RWPE2 (cell line): ENCODE measurements at regions not wholly inside any gene's neighbourhood (a gene's known extent, or its start where the extent isn't known, plus 50 kb on each side); places are given as distances from the start of the nearest gene placed in this dataset.

ENCODE experiments used
- ATAC-seq: fragments of 200-7000 bp; cut with Tn5 transposase; 3 replicates; pipeline ENCODE4 v1.9.1; 2021; ENCODE audit warnings: low read depth
- DNase-seq: peaks from one replicate; pipeline ENCODE4 v3.0.0-alpha.2; 2020; ENCODE audit warnings: low spot score
- H3K27ac ChIP-seq: fragments of 450-650 bp; 2 replicates; pipeline ENCODE4 v1.5.1; 2017; ENCODE audit warnings: mild to moderate bottlenecking; ENCODE audit not compliant: poor library complexity, severe bottlenecking
- H3K27me3 ChIP-seq: fragments of 250-450 bp; sonication (Bioruptor Pico); 2 replicates; pipeline ENCODE4 v1.5.1; 2021; ENCODE audit warnings: mild to moderate bottlenecking, moderate library complexity; ENCODE audit not compliant: insufficient read depth, poor library complexity, severe bottlenecking
- H3K36me3 ChIP-seq: fragments of 250-450 bp; sonication (Bioruptor Pico); 2 replicates; pipeline ENCODE4 v1.5.1; 2020; ENCODE audit warnings: low read depth, mild to moderate bottlenecking, moderate library complexity
- H3K4me1 ChIP-seq: fragments of 250-450 bp; sonication (Bioruptor Pico); 2 replicates; pipeline ENCODE4 v1.5.1; 2021; ENCODE audit warnings: mild to moderate bottlenecking, moderate library complexity; ENCODE audit not compliant: insufficient read depth, poor library complexity, severe bottlenecking
- H3K4me3 ChIP-seq: fragments of 250-450 bp; sonication (Bioruptor Pico); 2 replicates; pipeline ENCODE4 v1.5.1; 2021; ENCODE audit warnings: mild to moderate bottlenecking, moderate library complexity; ENCODE audit not compliant: severe bottlenecking
- H3K9me3 ChIP-seq: fragments of 250-450 bp; sonication (Bioruptor Pico); 2 replicates; pipeline ENCODE4 v1.5.1; 2021; ENCODE audit warnings: mild to moderate bottlenecking, moderate library complexity; ENCODE audit not compliant: severe bottlenecking
- CTCF ChIP-seq: fragments of 450-650 bp; IDR thresholded peaks from one replicate; pipeline ENCODE4 v1.5.1; 2017; ENCODE audit warnings: mild to moderate bottlenecking, moderate library complexity; ENCODE audit not compliant: poor library complexity, severe bottlenecking

DNA sequence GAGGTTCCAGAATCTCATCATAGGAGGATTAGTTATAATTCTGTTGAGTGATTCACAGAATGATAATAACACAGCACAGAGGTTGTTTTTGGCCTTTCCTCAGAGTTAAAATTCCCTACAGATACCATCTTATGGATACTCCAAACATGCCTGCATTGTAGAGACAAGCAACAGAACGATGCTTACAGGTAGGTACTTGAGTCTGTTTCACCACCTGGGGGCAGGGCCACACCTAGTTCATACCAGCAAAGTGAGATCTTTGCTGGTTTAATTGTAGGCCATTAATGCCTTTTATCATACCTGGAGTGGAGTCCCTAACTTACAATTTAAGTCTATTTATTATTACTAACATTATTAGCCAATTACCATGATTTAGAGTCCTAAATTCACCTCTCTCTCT lies 416.5 kb upstream of the TLE4 start:
- H3K27me3 ChIP-seq = no peaks in the 10 kb centered on the region
- H3K27ac ChIP-seq = no peak overlapping the region
- H3K36me3 ChIP-seq = no peaks in the 10 kb centered on the region
- peak; percentile 36 for TF ChIP-seq CTCF
- no peaks in the 10 kb centered on the region for H3K4me1 ChIP-seq
- H3K4me3 ChIP-seq = no peak overlapping the region
- ATAC-seq (no peak), DNase-seq (no peak)
- no peaks in the 10 kb centered on the region for H3K9me3 ChIP-seq

DNA sequence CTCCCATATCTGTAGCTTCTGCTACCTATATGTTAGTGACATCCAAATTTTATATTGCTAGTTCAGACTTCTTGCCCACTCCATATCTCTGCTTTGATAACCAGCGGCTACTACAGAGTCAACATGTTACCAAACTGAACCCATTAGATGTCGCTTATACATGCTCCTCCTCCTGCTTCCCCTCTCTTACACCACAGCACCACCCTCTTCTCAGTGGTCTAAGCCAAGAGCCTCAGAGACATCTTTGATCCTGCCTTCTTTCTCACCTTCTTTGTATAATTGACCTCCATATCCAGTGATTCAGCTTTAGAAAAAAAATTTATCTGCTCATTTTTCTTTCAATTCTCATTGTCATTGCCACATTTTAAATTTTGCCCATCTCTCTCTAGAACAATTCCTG lies 408.2 kb upstream of the TLE4 start:
- no peaks in the 10 kb centered on the region for H3K36me3 ChIP-seq
- peaks cover 6% of the 10 kb centered on the region for H3K4me1 ChIP-seq
- H3K9me3 ChIP-seq = no peaks in the 10 kb centered on the region
- DNase-seq (no peak), ATAC-seq (no peak)
- no peak for TF ChIP-seq CTCF
- H3K27me3 ChIP-seq = peaks cover 3% of the 10 kb centered on the region
- H3K4me3 ChIP-seq = no peak overlapping the region
- H3K27ac ChIP-seq = no peak overlapping the region

- no peaks in the 10 kb centered on the region for H3K36me3 ChIP-seq
- H3K4me3 ChIP-seq = no peak overlapping the region
- no peaks in the 10 kb centered on the region for H3K9me3 ChIP-seq
- TF ChIP-seq CTCF = no peak
- peaks cover 6% of the 10 kb centered on the region for H3K4me1 ChIP-seq
- DNase-seq (no peak), ATAC-seq (peak; percentile 44; the same call in 2 of the 3 replicates)
- H3K27ac ChIP-seq = no peak overlapping the region
- peaks cover 3% of the 10 kb centered on the region for H3K27me3 ChIP-seq
Observed at GRCh38 chr9:79164406-79164805, 407.4 kb upstream of the TLE4 start.

GRCh38 chr9:79165020-79165780 lies 406.6 kb upstream of the TLE4 start:
- no peak overlapping the region for H3K4me3 ChIP-seq
- TF ChIP-seq CTCF = no peak

GRCh38 chr9:79166005-79166404 lies 405.8 kb upstream of the TLE4 start:
- H3K27me3 ChIP-seq = peaks cover 3% of the 10 kb centered on the region
- H3K4me1 ChIP-seq = peaks cover 6% of the 10 kb centered on the region
- DNase-seq = no peak
- H3K36me3 ChIP-seq = no peaks in the 10 kb centered on the region
- no peak for TF ChIP-seq CTCF
- H3K27ac ChIP-seq = no peak overlapping the region
- H3K9me3 ChIP-seq = no peaks in the 10 kb centered on the region
- no peak overlapping the region for H3K4me3 ChIP-seq
- ATAC-seq = no peak

More at GRCh38 chr9:79165020-79165780, 406.6 kb upstream of the TLE4 start:
- ATAC-seq (peak; percentile 49; the same call in 2 of the 3 replicates), DNase-seq (no peak)
- Histone ChIP-seq H3K27ac (no peak overlapping the region), H3K4me1 (peaks cover 6% of the 10 kb centered on the region), H3K36me3 (no peaks in the 10 kb centered on the region), H3K9me3 (no peaks in the 10 kb centered on the region), H3K27me3 (peaks cover 3% of the 10 kb centered on the region)
